ENCODE measurements at regions not wholly inside any gene's neighbourhood (a gene's known extent, or its start where the extent isn't known, plus 50 kb on each side); places are given as distances from the start of the nearest gene placed in this dataset.

DNA sequence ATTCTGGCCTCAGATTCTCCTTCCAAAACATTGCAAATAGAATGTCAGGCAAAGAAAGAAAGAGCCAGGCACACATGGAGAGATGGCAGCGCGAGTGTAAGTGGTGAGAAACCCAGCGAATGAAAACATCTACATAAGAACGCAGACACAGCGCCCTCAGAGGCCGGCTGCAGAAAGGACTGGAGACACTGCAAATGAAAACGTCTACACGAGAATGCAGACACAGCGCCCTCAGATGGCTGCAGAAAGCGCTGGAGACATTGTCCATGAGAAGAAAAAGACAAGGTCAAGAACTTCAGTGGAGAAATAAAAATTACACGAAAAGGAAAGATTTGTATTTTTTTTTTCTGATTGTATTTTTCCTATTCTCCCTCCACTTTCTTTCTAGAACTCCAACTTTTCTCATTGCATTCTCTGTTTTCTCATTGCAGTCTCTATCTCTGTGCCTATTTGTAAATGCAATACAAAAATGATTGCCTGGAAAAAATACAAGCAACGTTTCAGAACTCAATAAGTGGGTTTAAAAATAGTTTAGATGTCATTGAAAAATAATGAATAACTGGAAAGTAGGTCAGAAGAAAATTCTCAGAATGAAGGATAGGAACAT is 117.9 kb upstream of the LPCAT1 start:
- ChIA-PET RAD21 (ENCODE audit: low non-redundant PET in 1 of 2, low total read pairs in 2 of 2, uncharacterized antibody in 2 of 2, unreplicated experiment in 2 of 2) (no interaction called here), CTCF (no interaction called here), POLR2A (no interaction called here)
- H3K9me2 ChIP-seq (ENCODE audit: insufficient read depth): no peaks in the 10 kb centered on the region
- no TSS peak for BruUV-seq (replicated peaks)
- peak overlapping the region; percentile 96 for H2AFZ ChIP-seq (ENCODE audit: low read depth, low read length, poor library complexity, severe bottlenecking)
- H3K4me2 ChIP-seq (ENCODE audit: low read length): peak overlapping the region; percentile 30; the same call in 1 of the 2 replicates
- ATAC-seq: peak; percentile 86
- H3K36me3 ChIP-seq (ENCODE audit: control insufficient read depth in 1 of 2, insufficient read depth in 2 of 2, low read length in 2 of 2): no peaks in the 10 kb centered on the region
- no peak overlapping the region for H3K4me3 ChIP-seq (replicated peaks in 1 of 2; ENCODE audit: low read depth in 1 of 2, low read length in 2 of 2)
- peaks cover 0 to 7% of the 10 kb centered on the region in 2 experiments; a peak in 2 of 4 replicates for H3K4me1 ChIP-seq (ENCODE audit: control insufficient read depth in 1 of 2, insufficient read depth in 2 of 2, low read length in 2 of 2)
- H3K27ac ChIP-seq (ENCODE audit: low read depth, low read length): no peak overlapping the region
- H4K20me1 ChIP-seq (ENCODE audit: insufficient read depth): no peaks in the 10 kb centered on the region
- H3K9ac ChIP-seq (ENCODE audit: low read length): no peak overlapping the region
- peak; percentile 80 for TF ChIP-seq RAD21 (IDR thresholded peaks at IDR 0.05; ENCODE audit: low read depth)
- peak; percentile 56 for TF ChIP-seq YY1 (IDR thresholded peaks at IDR 0.05; ENCODE audit: extremely low read depth, insufficient replicate concordance, low read depth, low read length)
- peak; percentile 76 for TF ChIP-seq CBX3 (IDR thresholded peaks at IDR 0.05; ENCODE audit: low read depth)
- no peak for TF ChIP-seq EZH2phosphoT487 (IDR thresholded peaks at IDR 0.05; ENCODE audit: borderline replicate concordance)
- TF ChIP-seq ATF3 (IDR thresholded peaks at IDR 0.05): no peak
- TF ChIP-seq, protein P1, sequence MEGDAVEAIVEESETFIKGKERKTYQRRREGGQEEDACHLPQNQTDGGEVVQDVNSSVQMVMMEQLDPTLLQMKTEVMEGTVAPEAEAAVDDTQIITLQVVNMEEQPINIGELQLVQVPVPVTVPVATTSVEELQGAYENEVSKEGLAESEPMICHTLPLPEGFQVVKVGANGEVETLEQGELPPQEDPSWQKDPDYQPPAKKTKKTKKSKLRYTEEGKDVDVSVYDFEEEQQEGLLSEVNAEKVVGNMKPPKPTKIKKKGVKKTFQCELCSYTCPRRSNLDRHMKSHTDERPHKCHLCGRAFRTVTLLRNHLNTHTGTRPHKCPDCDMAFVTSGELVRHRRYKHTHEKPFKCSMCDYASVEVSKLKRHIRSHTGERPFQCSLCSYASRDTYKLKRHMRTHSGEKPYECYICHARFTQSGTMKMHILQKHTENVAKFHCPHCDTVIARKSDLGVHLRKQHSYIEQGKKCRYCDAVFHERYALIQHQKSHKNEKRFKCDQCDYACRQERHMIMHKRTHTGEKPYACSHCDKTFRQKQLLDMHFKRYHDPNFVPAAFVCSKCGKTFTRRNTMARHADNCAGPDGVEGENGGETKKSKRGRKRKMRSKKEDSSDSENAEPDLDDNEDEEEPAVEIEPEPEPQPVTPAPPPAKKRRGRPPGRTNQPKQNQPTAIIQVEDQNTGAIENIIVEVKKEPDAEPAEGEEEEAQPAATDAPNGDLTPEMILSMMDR (IDR thresholded peaks at IDR 0.05 in 2 of 3, conservative IDR thresholded peaks at IDR 0.05 in 1 of 3; ENCODE audit: borderline replicate concordance in 1 of 3, insufficient read depth in 1 of 3, low read depth in 2 of 3, low read length in 2 of 3): peak; percentile 98 to 99 (median 98)
- H3K9me3 ChIP-seq (ENCODE audit: control insufficient read depth in 1 of 2, insufficient read depth in 1 of 2, low read depth in 1 of 2, low read length in 2 of 2): no peaks in the 10 kb centered on the region
- peaks cover 9% of the 10 kb centered on the region; the same call in 1 of the 2 replicates for H3K27me3 ChIP-seq (ENCODE audit: insufficient read depth, low read length)
- peak; percentile 83 for DNase-seq (ENCODE audit: low read depth, low spot score)
- no peaks in the 10 kb centered on the region for H3K79me2 ChIP-seq (ENCODE audit: insufficient read depth, low read length)
- intact Hi-C loops (cut with micrococcal nuclease): loop anchor here (1.0 to 5.0 kb wide), 4 partner anchors 39 to 719 kb away; no protein-coding TSS in a partner anchor
